SK-N-SH treated with all-trans-retinoic acid at 6 μM for 48 hours (cell line): ENCODE measurements at regions not wholly inside any gene's neighbourhood (a gene's known extent, or its start where the extent isn't known, plus 50 kb on each side); places are given as distances from the start of the nearest gene placed in this dataset.

ENCODE experiments used
- ATAC-seq: fragments of 200-7000 bp; cut with Tn5 transposase; 3 replicates; pipeline ENCODE4 v1.9.1; 2020; ENCODE audit warnings: mild to moderate bottlenecking, moderate library complexity
- BACH2 ChIP-seq: fragments of 250-450 bp; sonication (Bioruptor Pico); IDR thresholded peaks from 2 replicates; pipeline ENCODE4 v1.9.0; 2021; ENCODE audit warnings: mild to moderate bottlenecking, borderline replicate concordance
- CREB5 ChIP-seq: fragments of 250-450 bp; sonication (Bioruptor Pico); IDR thresholded peaks from 2 replicates; pipeline ENCODE4 v1.5.1; 2020; ENCODE audit warnings: low read depth, mild to moderate bottlenecking, moderate library complexity
- CSDC2 ChIP-seq: fragments of 250-450 bp; sonication (Bioruptor Pico); IDR thresholded peaks from 2 replicates; pipeline ENCODE4 v1.5.0; 2020; ENCODE audit warnings: mild to moderate bottlenecking, moderate library complexity
- GLIS3 ChIP-seq: fragments of 250-450 bp; sonication (Bioruptor Pico); IDR thresholded peaks from 2 replicates; pipeline ENCODE4 v1.5.0; 2020; ENCODE audit warnings: mild to moderate bottlenecking, moderate library complexity
- ISL1 ChIP-seq: fragments of 250-450 bp; sonication (Bioruptor Pico); IDR thresholded peaks from 2 replicates; pipeline ENCODE4 v2.1.2; 2022; ENCODE audit warnings: mild to moderate bottlenecking, moderate library complexity
- OSR1 ChIP-seq: fragments of 250-450 bp; sonication (Bioruptor Pico); IDR thresholded peaks from 2 replicates; pipeline ENCODE4 v1.8.0; 2022; ENCODE audit warnings: moderate library complexity, mild to moderate bottlenecking, inconsistent platforms
- POU6F1 ChIP-seq: fragments of 250-450 bp; sonication (Bioruptor Pico); IDR thresholded peaks from 2 replicates; pipeline ENCODE4 v1.8.0; 2021; ENCODE audit warnings: low read depth, mild to moderate bottlenecking, moderate library complexity, borderline replicate concordance
- PPARA ChIP-seq: fragments of 250-450 bp; sonication (Bioruptor Pico); IDR thresholded peaks from 2 replicates; pipeline ENCODE4 v1.5.0; 2020; ENCODE audit warnings: mild to moderate bottlenecking, borderline replicate concordance
- RARB ChIP-seq: fragments of 250-450 bp; sonication (Bioruptor Pico); IDR thresholded peaks from 2 replicates; pipeline ENCODE4 v1.8.0; 2021; ENCODE audit warnings: mild to moderate bottlenecking, moderate library complexity
- SNAI2 ChIP-seq: fragments of 250-450 bp; sonication (Bioruptor Pico); IDR thresholded peaks from 2 replicates; pipeline ENCODE4 v1.5.0; 2020; ENCODE audit warnings: mild to moderate bottlenecking, moderate library complexity
- TCF4 ChIP-seq: fragments of 250-450 bp; sonication (Bioruptor Pico); IDR thresholded peaks from 2 replicates; pipeline ENCODE4 v1.8.0; 2021; ENCODE audit warnings: mild to moderate bottlenecking, moderate library complexity, borderline replicate concordance
- TSHZ2 ChIP-seq: fragments of 250-450 bp; sonication (Bioruptor Pico); IDR thresholded peaks from 2 replicates; pipeline ENCODE4 v1.5.0; 2020; ENCODE audit warnings: mild to moderate bottlenecking, moderate library complexity
- ZC3H10 ChIP-seq: fragments of 250-450 bp; sonication (Bioruptor Pico); IDR thresholded peaks from 2 replicates; pipeline ENCODE4 v1.5.1; 2021; ENCODE audit warnings: mild to moderate bottlenecking, moderate library complexity
- ZFP3 ChIP-seq: fragments of 250-450 bp; sonication (Bioruptor Pico); IDR thresholded peaks from 2 replicates; pipeline ENCODE4 v1.5.0; 2020; ENCODE audit warnings: mild to moderate bottlenecking, moderate library complexity
- ZFP30 ChIP-seq: fragments of 450-650 bp; formaldehyde crosslinking; IDR thresholded peaks from 2 replicates; pipeline ENCODE4 v1.5.0; 2022; ENCODE audit warnings: mild to moderate bottlenecking, moderate library complexity
- ZNF565 ChIP-seq: fragments of 450-650 bp; formaldehyde crosslinking; conservative IDR thresholded peaks from 2 replicates; pipeline ENCODE4 v1.5.0; 2020; ENCODE audit warnings: low read depth, mild to moderate bottlenecking, moderate library complexity
- ZNF70 ChIP-seq: fragments of 450-650 bp; formaldehyde crosslinking; IDR thresholded peaks from 2 replicates; pipeline ENCODE4 v1.5.0; 2020; ENCODE audit warnings: mild to moderate bottlenecking, moderate library complexity
- ZNF8 ChIP-seq: fragments of 450-650 bp; formaldehyde crosslinking; IDR thresholded peaks from 2 replicates; pipeline ENCODE4 v1.5.0; 2020; ENCODE audit warnings: mild to moderate bottlenecking, moderate library complexity
- TF ChIP-seq, protein P1 (sequence below): fragments of 250-450 bp; sonication (Bioruptor Pico); IDR thresholded peaks from 2 replicates; pipeline ENCODE4 v1.5.1; 2021; ENCODE audit warnings: mild to moderate bottlenecking, moderate library complexity
- TF ChIP-seq, protein P2 (sequence below): fragments of 250-450 bp; sonication (Bioruptor Pico); IDR thresholded peaks from 2 replicates; pipeline ENCODE4 v1.8.0; 2020; ENCODE audit warnings: mild to moderate bottlenecking, moderate library complexity, borderline replicate concordance

DNA sequence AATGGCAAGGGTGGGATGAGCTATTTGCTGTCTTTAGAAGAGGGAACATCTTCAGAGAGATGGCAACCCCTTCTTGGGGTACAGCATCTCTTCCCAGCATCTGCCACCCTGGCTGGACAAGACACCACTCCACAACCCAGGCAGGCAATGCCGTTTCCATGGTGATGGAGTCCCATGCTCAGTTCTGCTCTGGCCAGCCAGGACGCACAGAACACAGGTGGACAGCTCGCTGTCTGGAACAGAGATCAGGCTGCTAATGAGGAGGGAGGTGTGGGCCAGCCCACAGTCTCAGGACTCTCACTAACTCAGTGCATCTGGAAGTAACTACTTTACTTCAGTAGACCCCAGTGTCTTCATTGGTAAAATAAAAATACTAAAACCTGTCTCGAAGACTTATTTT is 321.0 kb upstream of the CPEB2 start:
- ATAC-seq, result no peak
- no peak for TF ChIP-seq GLIS3
- TF ChIP-seq ISL1 (CRISPR knock-in tag), result no peak
- TF ChIP-seq, protein P1, sequence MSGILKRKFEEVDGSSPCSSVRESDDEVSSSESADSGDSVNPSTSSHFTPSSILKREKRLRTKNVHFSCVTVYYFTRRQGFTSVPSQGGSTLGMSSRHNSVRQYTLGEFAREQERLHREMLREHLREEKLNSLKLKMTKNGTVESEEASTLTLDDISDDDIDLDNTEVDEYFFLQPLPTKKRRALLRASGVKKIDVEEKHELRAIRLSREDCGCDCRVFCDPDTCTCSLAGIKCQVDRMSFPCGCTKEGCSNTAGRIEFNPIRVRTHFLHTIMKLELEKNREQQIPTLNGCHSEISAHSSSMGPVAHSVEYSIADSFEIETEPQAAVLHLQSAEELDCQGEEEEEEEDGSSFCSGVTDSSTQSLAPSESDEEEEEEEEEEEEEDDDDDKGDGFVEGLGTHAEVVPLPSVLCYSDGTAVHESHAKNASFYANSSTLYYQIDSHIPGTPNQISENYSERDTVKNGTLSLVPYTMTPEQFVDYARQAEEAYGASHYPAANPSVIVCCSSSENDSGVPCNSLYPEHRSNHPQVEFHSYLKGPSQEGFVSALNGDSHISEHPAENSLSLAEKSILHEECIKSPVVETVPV, result no peak
- no peak for TF ChIP-seq TCF4 (CRISPR knock-in tag)

DNA sequence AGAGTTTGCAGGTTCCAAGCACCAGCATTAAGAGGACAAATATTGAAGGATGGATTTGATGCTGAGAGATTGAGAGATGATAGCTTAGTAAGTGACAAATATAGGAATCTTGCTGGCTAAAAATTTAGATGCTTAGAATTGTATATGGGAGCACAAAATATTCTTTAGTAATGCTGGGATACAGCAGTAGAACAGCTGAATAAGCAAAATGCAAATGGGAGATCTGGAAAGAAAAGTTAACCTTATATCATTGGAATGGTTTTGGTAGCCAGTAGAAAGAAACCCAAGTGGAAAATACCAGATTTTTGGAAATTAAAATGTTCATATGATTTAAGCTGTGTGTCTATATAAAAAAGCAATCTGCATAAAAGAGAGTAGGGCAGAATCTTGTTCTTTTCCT is 308.6 kb upstream of the CPEB2 start:
- TF ChIP-seq ZNF565 (CRISPR knock-in tag) (no peak), ISL1 (CRISPR knock-in tag) (no peak), RARB (CRISPR knock-in tag) (no peak), OSR1 (no peak), ZFP30 (CRISPR knock-in tag) (no peak), TCF4 (CRISPR knock-in tag) (no peak), CSDC2 (CRISPR knock-in tag) (no peak)
- TF ChIP-seq, all 23 proteins: peak for 0
- ATAC-seq, result no peak

GRCh38 chr4:14695095-14695845 is 307.0 kb upstream of the CPEB2 start:
- TF ChIP-seq, protein P1, result no peak
- TF ChIP-seq GLIS3 (no peak), PPARA (no peak), TCF4 (CRISPR knock-in tag) (no peak), ZFP3 (CRISPR knock-in tag) (no peak), RARB (CRISPR knock-in tag) (no peak), ZNF8 (CRISPR knock-in tag) (no peak), CSDC2 (CRISPR knock-in tag) (no peak), ZC3H10 (no peak), BACH2 (CRISPR knock-in tag) (no peak), TSHZ2 (CRISPR knock-in tag) (no peak), OSR1 (no peak), ZFP30 (CRISPR knock-in tag) (no peak), CREB5 (no peak), SNAI2 (no peak), POU6F1 (CRISPR knock-in tag) (no peak), ZNF70 (CRISPR knock-in tag) (no peak)
- TF ChIP-seq, protein P2, sequence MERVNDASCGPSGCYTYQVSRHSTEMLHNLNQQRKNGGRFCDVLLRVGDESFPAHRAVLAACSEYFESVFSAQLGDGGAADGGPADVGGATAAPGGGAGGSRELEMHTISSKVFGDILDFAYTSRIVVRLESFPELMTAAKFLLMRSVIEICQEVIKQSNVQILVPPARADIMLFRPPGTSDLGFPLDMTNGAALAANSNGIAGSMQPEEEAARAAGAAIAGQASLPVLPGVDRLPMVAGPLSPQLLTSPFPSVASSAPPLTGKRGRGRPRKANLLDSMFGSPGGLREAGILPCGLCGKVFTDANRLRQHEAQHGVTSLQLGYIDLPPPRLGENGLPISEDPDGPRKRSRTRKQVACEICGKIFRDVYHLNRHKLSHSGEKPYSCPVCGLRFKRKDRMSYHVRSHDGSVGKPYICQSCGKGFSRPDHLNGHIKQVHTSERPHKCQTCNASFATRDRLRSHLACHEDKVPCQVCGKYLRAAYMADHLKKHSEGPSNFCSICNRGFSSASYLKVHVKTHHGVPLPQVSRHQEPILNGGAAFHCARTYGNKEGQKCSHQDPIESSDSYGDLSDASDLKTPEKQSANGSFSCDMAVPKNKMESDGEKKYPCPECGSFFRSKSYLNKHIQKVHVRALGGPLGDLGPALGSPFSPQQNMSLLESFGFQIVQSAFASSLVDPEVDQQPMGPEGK (CRISPR knock-in tag), result no peak
- ATAC-seq, result no peak
